ENCODE measurements at regions not wholly inside any gene's neighbourhood (a gene's known extent, or its start where the extent isn't known, plus 50 kb on each side); places are given as distances from the start of the nearest gene placed in this dataset.
"Not testable (repeated sequence)": the region's sequence is repeated elsewhere in the genome, so short reads cannot be mapped to it uniquely, and the experiment has no call there.

DNA sequence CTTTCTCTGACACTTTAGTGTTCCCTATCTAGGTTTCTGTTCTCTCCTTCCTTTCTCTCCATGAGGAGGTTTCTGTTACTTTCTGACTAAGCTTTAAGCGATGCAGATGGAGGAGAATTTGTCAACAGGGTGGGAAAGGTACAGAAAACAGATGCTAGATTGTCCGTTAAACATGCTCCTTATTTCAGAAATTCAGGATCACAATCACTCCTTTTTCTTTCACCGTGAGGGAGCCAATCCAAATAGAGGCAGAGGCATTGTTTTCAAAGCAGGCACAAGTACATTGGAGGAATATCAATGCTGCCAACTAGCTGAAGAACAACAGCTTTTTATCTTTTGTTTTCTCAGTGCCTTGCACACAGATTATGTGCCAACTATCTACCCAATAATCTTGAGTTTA is 215.7 kb upstream of the FOLH1 start:
- Histone ChIP-seq H3K9me3 (ENCODE audit: low read depth, low read length, poor library complexity, severe bottlenecking) (peaks cover 7% of the 10 kb centered on the region), H3K27me3 (replicated peaks; ENCODE audit: insufficient read depth, low read depth, low read length, poor library complexity) (no peaks in the 10 kb centered on the region), H3K27ac (ENCODE audit: low read depth, low read length, poor library complexity, severe bottlenecking) (no peak overlapping the region), H3K4me3 (ENCODE audit: low read depth, low read length, poor library complexity, severe bottlenecking) (no peak overlapping the region), H3K4me1 (ENCODE audit: insufficient read depth, low read length, poor library complexity, severe bottlenecking) (no peaks in the 10 kb centered on the region), H3K36me3 (ENCODE audit: insufficient read depth, low read length, poor library complexity, severe bottlenecking) (no peaks in the 10 kb centered on the region)
- POLR2A ChIA-PET (ENCODE audit: low non-redundant PET), result no interaction called here
- TF ChIP-seq, protein P1, sequence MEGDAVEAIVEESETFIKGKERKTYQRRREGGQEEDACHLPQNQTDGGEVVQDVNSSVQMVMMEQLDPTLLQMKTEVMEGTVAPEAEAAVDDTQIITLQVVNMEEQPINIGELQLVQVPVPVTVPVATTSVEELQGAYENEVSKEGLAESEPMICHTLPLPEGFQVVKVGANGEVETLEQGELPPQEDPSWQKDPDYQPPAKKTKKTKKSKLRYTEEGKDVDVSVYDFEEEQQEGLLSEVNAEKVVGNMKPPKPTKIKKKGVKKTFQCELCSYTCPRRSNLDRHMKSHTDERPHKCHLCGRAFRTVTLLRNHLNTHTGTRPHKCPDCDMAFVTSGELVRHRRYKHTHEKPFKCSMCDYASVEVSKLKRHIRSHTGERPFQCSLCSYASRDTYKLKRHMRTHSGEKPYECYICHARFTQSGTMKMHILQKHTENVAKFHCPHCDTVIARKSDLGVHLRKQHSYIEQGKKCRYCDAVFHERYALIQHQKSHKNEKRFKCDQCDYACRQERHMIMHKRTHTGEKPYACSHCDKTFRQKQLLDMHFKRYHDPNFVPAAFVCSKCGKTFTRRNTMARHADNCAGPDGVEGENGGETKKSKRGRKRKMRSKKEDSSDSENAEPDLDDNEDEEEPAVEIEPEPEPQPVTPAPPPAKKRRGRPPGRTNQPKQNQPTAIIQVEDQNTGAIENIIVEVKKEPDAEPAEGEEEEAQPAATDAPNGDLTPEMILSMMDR (conservative IDR thresholded peaks at IDR 0.05; ENCODE audit: low read depth, low read length), result no peak
- TF ChIP-seq EZH2 (IDR thresholded peaks at IDR 0.05; ENCODE audit: borderline replicate concordance, low read depth, low read length, poor library complexity, severe bottlenecking), result no peak
- CTCF ChIA-PET, result no interaction called here
- BruUV-seq (replicated peaks), result no TSS peak
- intact Hi-C loops (cut with micrococcal nuclease; ENCODE audit: unreplicated experiment), result no loop called here
- DNase-seq (ENCODE audit: low spot score), result no peak

DNA sequence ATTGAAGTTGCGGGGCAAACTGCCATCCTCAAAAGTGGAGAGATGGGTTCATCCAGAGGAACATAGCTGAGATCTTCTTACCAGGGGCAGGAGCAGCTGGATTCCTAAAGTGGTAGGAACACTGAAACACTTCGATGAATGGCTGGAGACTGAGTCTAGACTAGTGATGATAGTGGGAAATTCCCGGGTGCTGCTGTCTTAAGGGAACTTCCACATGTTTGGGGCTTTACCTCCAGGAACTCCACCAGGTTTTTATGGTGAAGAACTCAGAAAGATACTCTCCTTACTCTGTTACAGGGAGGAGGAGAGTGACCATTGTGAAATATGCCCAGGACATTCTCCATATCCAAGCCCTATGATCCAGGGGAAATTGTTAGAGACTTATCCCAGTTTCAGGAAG is 210.5 kb upstream of the FOLH1 start:
- H3K36me3 ChIP-seq (ENCODE audit: insufficient read depth, low read length, poor library complexity, severe bottlenecking); H3K9me3 ChIP-seq (ENCODE audit: low read depth, low read length, poor library complexity, severe bottlenecking): not testable (repeated sequence)

DNA sequence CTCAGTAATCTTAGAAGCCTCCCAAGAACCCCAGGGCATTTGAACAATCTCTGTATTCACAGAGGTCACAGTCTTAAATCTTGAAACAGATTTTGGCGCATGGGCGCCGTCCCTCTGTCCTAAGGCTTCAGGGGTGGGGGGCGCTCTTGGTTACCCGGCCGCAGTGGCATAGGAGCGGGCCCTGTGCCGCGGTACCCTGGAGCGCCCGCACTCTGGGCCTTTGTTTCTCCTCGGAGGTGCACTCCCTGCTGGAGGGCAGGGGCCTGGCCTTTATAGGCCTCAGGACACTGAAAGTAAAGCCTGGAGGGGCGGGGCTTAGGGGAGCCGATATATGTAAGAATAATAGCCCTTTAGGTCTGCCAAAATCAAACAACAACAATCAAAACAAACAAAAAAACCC is 197.3 kb upstream of the FOLH1 start:
- Histone ChIP-seq H3K27ac (ENCODE audit: low read depth, low read length, poor library complexity, severe bottlenecking) (no peak overlapping the region), H3K36me3 (ENCODE audit: insufficient read depth, low read length, poor library complexity, severe bottlenecking) (no peaks in the 10 kb centered on the region), H3K4me3 (ENCODE audit: low read depth, low read length, poor library complexity, severe bottlenecking) (no peak overlapping the region), H3K27me3 (replicated peaks; ENCODE audit: insufficient read depth, low read depth, low read length, poor library complexity) (peaks cover 13% of the 10 kb centered on the region), H3K9me3 (ENCODE audit: low read depth, low read length, poor library complexity, severe bottlenecking) (no peaks in the 10 kb centered on the region), H3K4me1 (ENCODE audit: insufficient read depth, low read length, poor library complexity, severe bottlenecking) (no peaks in the 10 kb centered on the region)
- no TSS peak for BruUV-seq (replicated peaks)
- no peak for TF ChIP-seq EZH2 (IDR thresholded peaks at IDR 0.05; ENCODE audit: borderline replicate concordance, low read depth, low read length, poor library complexity, severe bottlenecking)
- TF ChIP-seq, protein P1 (conservative IDR thresholded peaks at IDR 0.05; ENCODE audit: low read depth, low read length), result no peak
- ChIA-PET CTCF (no interaction called here), POLR2A (ENCODE audit: low non-redundant PET) (no interaction called here)
- DNase-seq (ENCODE audit: low spot score), result no peak
- intact Hi-C loops (cut with micrococcal nuclease; ENCODE audit: unreplicated experiment), result no loop called here

More for the DNA sequence above, 210.5 kb upstream of the FOLH1 start:
- H3K27me3 ChIP-seq (replicated peaks; ENCODE audit: insufficient read depth, low read depth, low read length, poor library complexity); BruUV-seq (replicated peaks); POLR2A ChIA-PET (ENCODE audit: low non-redundant PET); CTCF ChIA-PET; DNase-seq (ENCODE audit: low spot score); H3K27ac ChIP-seq (ENCODE audit: low read depth, low read length, poor library complexity, severe bottlenecking); intact Hi-C loops (cut with micrococcal nuclease; ENCODE audit: unreplicated experiment); H3K4me3 ChIP-seq (ENCODE audit: low read depth, low read length, poor library complexity, severe bottlenecking); H3K4me1 ChIP-seq (ENCODE audit: insufficient read depth, low read length, poor library complexity, severe bottlenecking): not testable (repeated sequence)

DNA sequence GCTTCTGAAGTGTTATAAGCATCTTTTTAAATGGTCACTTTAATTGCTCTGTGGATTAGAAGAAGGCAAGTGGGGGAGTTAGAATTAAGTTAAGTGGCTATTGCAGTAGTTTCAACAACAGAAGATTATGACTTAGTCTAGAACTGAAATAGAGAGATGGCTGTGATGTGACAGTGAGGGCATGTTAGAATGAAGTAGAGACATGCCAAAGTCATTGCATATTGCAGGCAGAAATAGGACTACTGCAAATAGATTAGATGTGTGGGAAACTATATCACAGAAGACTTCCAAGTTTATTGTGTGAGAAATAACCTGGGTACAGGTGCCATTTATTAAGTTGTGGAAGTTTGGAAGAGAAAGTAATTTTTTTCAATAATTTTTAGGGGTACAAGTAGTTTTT is 187.4 kb upstream of the FOLH1 start:
- DNase-seq (ENCODE audit: low spot score); H3K4me1 ChIP-seq (ENCODE audit: insufficient read depth, low read length, poor library complexity, severe bottlenecking); H3K36me3 ChIP-seq (ENCODE audit: insufficient read depth, low read length, poor library complexity, severe bottlenecking); H3K9me3 ChIP-seq (ENCODE audit: low read depth, low read length, poor library complexity, severe bottlenecking); H3K27me3 ChIP-seq (replicated peaks; ENCODE audit: insufficient read depth, low read depth, low read length, poor library complexity); CTCF ChIA-PET; BruUV-seq (replicated peaks); POLR2A ChIA-PET (ENCODE audit: low non-redundant PET); H3K27ac ChIP-seq (ENCODE audit: low read depth, low read length, poor library complexity, severe bottlenecking); intact Hi-C loops (cut with micrococcal nuclease; ENCODE audit: unreplicated experiment); H3K4me3 ChIP-seq (ENCODE audit: low read depth, low read length, poor library complexity, severe bottlenecking): not testable (repeated sequence)

DNA sequence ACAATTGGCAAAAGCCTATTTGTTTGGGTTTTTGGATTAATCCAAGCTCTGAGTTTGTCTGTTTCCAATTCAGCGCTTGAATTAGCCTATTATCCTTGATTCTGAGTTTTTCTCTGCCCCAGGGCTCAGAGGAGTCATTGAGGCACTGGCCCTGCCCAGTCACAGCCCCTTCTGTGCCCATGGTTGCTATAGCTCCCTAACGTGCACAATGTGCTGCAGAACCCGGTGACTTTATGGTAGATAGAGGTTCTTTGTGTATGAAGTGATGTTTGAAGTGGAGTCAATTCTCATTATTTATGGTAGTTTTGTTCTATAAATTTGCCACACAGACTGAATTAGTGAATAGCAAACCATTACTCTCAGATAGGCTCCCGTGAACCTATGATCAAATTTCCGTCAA is 182.0 kb upstream of the FOLH1 start:
- H3K36me3 ChIP-seq (ENCODE audit: insufficient read depth, low read length, poor library complexity, severe bottlenecking); CTCF ChIA-PET; H3K27ac ChIP-seq (ENCODE audit: low read depth, low read length, poor library complexity, severe bottlenecking); BruUV-seq (replicated peaks); H3K4me1 ChIP-seq (ENCODE audit: insufficient read depth, low read length, poor library complexity, severe bottlenecking); DNase-seq (ENCODE audit: low spot score); POLR2A ChIA-PET (ENCODE audit: low non-redundant PET); H3K9me3 ChIP-seq (ENCODE audit: low read depth, low read length, poor library complexity, severe bottlenecking); intact Hi-C loops (cut with micrococcal nuclease; ENCODE audit: unreplicated experiment); H3K27me3 ChIP-seq (replicated peaks; ENCODE audit: insufficient read depth, low read depth, low read length, poor library complexity); H3K4me3 ChIP-seq (ENCODE audit: low read depth, low read length, poor library complexity, severe bottlenecking): not testable (repeated sequence)

DNA sequence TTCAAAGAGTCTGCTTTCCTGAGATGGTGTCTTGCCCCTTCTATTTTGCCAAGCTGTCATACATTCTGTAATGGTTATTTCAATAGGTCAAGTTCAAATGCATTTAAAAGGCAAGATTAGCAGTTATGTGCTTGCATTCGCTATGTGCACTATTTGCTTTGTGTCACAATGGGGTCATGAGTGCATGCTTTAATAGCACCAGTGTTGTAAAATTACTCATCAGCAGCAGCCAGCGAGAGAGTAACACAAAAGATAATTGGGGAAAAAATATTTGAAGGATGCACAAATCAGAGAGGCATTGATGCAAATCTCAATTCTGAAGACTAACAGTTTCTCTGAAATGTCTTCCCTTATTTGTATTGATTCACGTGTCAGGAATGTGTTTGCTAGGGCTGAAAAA is 180.7 kb upstream of the FOLH1 start:
- CTCF ChIA-PET; POLR2A ChIA-PET (ENCODE audit: low non-redundant PET): not testable (repeated sequence)

More for the DNA sequence above, 180.7 kb upstream of the FOLH1 start:
- H3K27me3 ChIP-seq (replicated peaks; ENCODE audit: insufficient read depth, low read depth, low read length, poor library complexity); DNase-seq (ENCODE audit: low spot score); H3K9me3 ChIP-seq (ENCODE audit: low read depth, low read length, poor library complexity, severe bottlenecking); intact Hi-C loops (cut with micrococcal nuclease; ENCODE audit: unreplicated experiment); H3K27ac ChIP-seq (ENCODE audit: low read depth, low read length, poor library complexity, severe bottlenecking); H3K36me3 ChIP-seq (ENCODE audit: insufficient read depth, low read length, poor library complexity, severe bottlenecking); H3K4me3 ChIP-seq (ENCODE audit: low read depth, low read length, poor library complexity, severe bottlenecking); H3K4me1 ChIP-seq (ENCODE audit: insufficient read depth, low read length, poor library complexity, severe bottlenecking); BruUV-seq (replicated peaks): not testable (repeated sequence)
